EL (cell line): ENCODE measurements at regions not wholly inside any gene's neighbourhood (a gene's known extent, or its start where the extent isn't known, plus 50 kb on each side); places are given as distances from the start of the nearest gene placed in this dataset.

Experiments used
- DNase-seq: peaks from one replicate; pipeline ENCODE4 v3.0.0-alpha.2; 2016

- no peak for DNase-seq
These were observed 547.1 kb downstream of the CCDC171 start for GRCh38 chr9:16099732-16100536.

- DNase-seq: no peak
These were observed 547.8 kb downstream of the CCDC171 start for GRCh38 chr9:16100537-16101091.

GRCh38 chr9:16102154-16102553, 549.3 kb downstream of the CCDC171 start:
- DNase-seq: no peak

GRCh38 chr9:16103620-16104397, 551.0 kb downstream of the CCDC171 start:
- DNase-seq: no peak

GRCh38 chr9:16105168-16106020, 552.6 kb downstream of the CCDC171 start:
- no peak for DNase-seq

- no peak for DNase-seq
These were observed 553.3 kb downstream of the CCDC171 start for GRCh38 chr9:16106021-16106571.

GRCh38 chr9:16112116-16112515, 559.3 kb downstream of the CCDC171 start:
- no peak for DNase-seq

GRCh38 chr9:16115994-16116393, 563.2 kb downstream of the CCDC171 start:
- no peak for DNase-seq

- DNase-seq: no peak
These were observed 565.2 kb downstream of the CCDC171 start for GRCh38 chr9:16118043-16118442.

- peak; percentile 93 for DNase-seq
These were observed 566.7 kb downstream of the CCDC171 start for GRCh38 chr9:16119261-16120230.

GRCh38 chr9:16120231-16120641, 567.4 kb downstream of the CCDC171 start:
- peak; percentile 83 for DNase-seq

GRCh38 chr9:16120727-16121126, 567.9 kb downstream of the CCDC171 start:
- no peak for DNase-seq

GRCh38 chr9:16121168-16121567, 568.3 kb downstream of the CCDC171 start:
- DNase-seq: no peak

GRCh38 chr9:16121601-16122286, 568.9 kb downstream of the CCDC171 start:
- peak; percentile 72 for DNase-seq

- DNase-seq: no peak
These were observed 572.8 kb downstream of the CCDC171 start for GRCh38 chr9:16125629-16126028.

- DNase-seq: peak; percentile 21
These were observed 573.2 kb downstream of the CCDC171 start for GRCh38 chr9:16126042-16126441.

- DNase-seq: no peak
These were observed 575.2 kb downstream of the CCDC171 start for GRCh38 chr9:16128003-16128402.

- DNase-seq: peak; percentile 59
These were observed 578.4 kb downstream of the CCDC171 start for GRCh38 chr9:16131264-16131663.

- no peak for DNase-seq
These were observed 579.7 kb downstream of the CCDC171 start for GRCh38 chr9:16132513-16132912.

- DNase-seq: no peak
These were observed 580.2 kb downstream of the CCDC171 start for GRCh38 chr9:16133032-16133431.
